AG09309 (cell line): ENCODE measurements at regions not wholly inside any gene's neighbourhood (a gene's known extent, or its start where the extent isn't known, plus 50 kb on each side); places are given as distances from the start of the nearest gene placed in this dataset.

Experiments
- DNase-seq: peaks from one replicate; pipeline ENCODE4 v3.0.0-alpha.2; 2010; ENCODE audit warnings: low read depth
- H3K4me3 ChIP-seq: 2 replicates; pipeline ENCODE4 v1.5.1; 2011; ENCODE audit warnings: mild to moderate bottlenecking, low read depth, low read length, moderate library complexity; ENCODE audit not compliant: control insufficient read depth
- CTCF ChIP-seq: IDR thresholded peaks from 2 replicates; pipeline ENCODE4 v1.5.1; 2011; ENCODE audit warnings: mild to moderate bottlenecking, low read depth, low read length, inconsistent platforms; ENCODE audit not compliant: insufficient read depth, control insufficient read depth; ENCODE audit errors: missing control alignments

- no peak overlapping the region for H3K4me3 ChIP-seq
- no peak for TF ChIP-seq CTCF
- no peak for DNase-seq
Observed at GRCh38 chr13:40170091-40170490, 496.4 kb downstream of the FOXO1 start.

GRCh38 chr13:40170982-40171381 lies 495.5 kb downstream of the FOXO1 start:
- no peak for DNase-seq
- H3K4me3 ChIP-seq: no peak overlapping the region
- no peak for TF ChIP-seq CTCF

- H3K4me3 ChIP-seq: no peak overlapping the region
- no peak for TF ChIP-seq CTCF
- DNase-seq: no peak
Observed at GRCh38 chr13:40171566-40171965, 494.9 kb downstream of the FOXO1 start.

- H3K4me3 ChIP-seq: no peak overlapping the region
- DNase-seq: no peak
- no peak for TF ChIP-seq CTCF
Observed at GRCh38 chr13:40172149-40172591, 494.3 kb downstream of the FOXO1 start.

GRCh38 chr13:40172878-40173277 lies 493.6 kb downstream of the FOXO1 start:
- no peak for TF ChIP-seq CTCF
- DNase-seq: no peak
- H3K4me3 ChIP-seq: no peak overlapping the region

- no peak for TF ChIP-seq CTCF
- DNase-seq: no peak
- H3K4me3 ChIP-seq: no peak overlapping the region
Observed at GRCh38 chr13:40175639-40176038, 490.8 kb downstream of the FOXO1 start.

GRCh38 chr13:40176242-40176641 lies 490.2 kb downstream of the FOXO1 start:
- no peak for TF ChIP-seq CTCF
- no peak for DNase-seq
- H3K4me3 ChIP-seq: no peak overlapping the region
